HG03469 (cell line): ENCODE measurements at regions not wholly inside any gene's neighbourhood (a gene's known extent, or its start where the extent isn't known, plus 50 kb on each side); places are given as distances from the start of the nearest gene placed in this dataset.
"Not testable (repeated sequence)": the region's sequence is repeated elsewhere in the genome, so short reads cannot be mapped to it uniquely, and the experiment has no call there.

Experiments
- ATAC-seq: cut with Tn5 transposase; IDR thresholded peaks from one replicate; pipeline ENCODE4 v1.9.1; 2021; ENCODE audit warnings: mild to moderate bottlenecking, moderate library complexity, moderate number of reproducible peaks; ENCODE audit not compliant: unreplicated experiment

GRCh38 chr12:127025545-127025944, 1241.4 kb upstream of the TMEM132C start:
- ATAC-seq = no peak

- no peak for ATAC-seq
Observed at GRCh38 chr12:127035011-127035879, 1231.7 kb upstream of the TMEM132C start.

- ATAC-seq = no peak
Observed at GRCh38 chr12:127038152-127038551, 1228.8 kb upstream of the TMEM132C start.

GRCh38 chr12:127038761-127039160, 1228.2 kb upstream of the TMEM132C start:
- ATAC-seq = no peak

- ATAC-seq = peak; percentile 98
Observed at GRCh38 chr12:127041985-127042625, 1224.9 kb upstream of the TMEM132C start.

DNA sequence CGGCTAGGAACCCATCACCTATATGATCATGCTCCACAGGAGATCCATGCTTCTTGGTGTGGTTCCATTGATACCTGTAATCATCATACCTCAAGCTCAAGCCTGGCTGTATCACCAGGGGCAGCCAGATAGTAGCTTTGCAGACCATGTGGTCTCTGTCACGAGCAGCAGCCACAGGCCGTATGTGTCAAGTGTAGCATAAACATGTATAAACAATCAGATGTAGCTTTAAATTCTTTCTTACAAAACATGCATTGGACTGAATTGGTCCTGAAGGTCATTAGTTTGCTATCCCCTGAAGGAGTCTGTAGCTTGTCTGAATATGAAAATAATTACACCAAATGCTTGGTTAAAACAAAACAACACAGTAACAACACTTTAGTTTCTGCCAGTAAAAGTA, 1223.2 kb upstream of the TMEM132C start:
- no peak for ATAC-seq

DNA sequence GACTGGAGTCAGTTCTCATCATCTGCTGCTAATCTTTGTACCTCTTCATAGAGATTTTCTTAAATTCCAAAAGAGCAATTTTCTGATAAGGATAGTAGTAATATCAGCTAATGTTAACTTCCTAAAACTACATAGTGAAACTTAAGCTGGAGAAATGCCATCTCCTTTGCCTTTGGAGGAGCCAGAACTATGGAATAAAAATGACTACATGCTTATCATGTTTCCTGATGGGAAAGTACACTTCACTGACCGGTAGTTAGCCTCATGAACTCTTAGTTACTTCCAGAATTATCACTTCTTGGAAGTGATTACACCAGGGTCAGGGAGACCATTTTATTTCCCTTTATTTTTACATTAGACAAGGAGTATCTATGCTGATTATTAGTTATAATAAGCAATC, 1222.1 kb upstream of the TMEM132C start:
- ATAC-seq = no peak

GRCh38 chr12:127046467-127046866, 1220.5 kb upstream of the TMEM132C start:
- ATAC-seq = no peak

GRCh38 chr12:127048057-127048456, 1218.9 kb upstream of the TMEM132C start:
- no peak for ATAC-seq

GRCh38 chr12:127048525-127048924, 1218.4 kb upstream of the TMEM132C start:
- ATAC-seq = not testable (repeated sequence)

- no peak for ATAC-seq
Observed at GRCh38 chr12:127051139-127051538, 1215.8 kb upstream of the TMEM132C start.

- no peak for ATAC-seq
Observed at GRCh38 chr12:127052511-127053232, 1214.3 kb upstream of the TMEM132C start.

DNA sequence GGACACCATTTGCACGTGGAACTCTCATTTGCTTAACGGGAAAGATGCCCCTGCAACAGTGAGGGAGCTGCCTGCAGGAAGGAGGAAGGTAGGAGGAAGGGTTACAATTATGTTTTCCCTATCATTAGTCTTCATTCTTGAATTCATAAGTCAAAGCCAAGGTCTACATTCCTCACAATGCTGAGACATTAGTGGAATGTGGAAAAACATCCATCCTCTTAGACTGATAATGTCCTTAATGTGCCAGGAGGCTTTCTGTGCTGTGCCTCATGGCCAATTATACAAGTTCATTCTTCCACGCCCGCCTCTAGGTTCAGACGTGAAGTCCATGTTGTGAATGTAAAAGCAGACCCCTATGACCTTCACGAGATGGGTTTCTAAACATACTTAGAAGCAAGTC, 1212.4 kb upstream of the TMEM132C start:
- ATAC-seq = no peak

DNA sequence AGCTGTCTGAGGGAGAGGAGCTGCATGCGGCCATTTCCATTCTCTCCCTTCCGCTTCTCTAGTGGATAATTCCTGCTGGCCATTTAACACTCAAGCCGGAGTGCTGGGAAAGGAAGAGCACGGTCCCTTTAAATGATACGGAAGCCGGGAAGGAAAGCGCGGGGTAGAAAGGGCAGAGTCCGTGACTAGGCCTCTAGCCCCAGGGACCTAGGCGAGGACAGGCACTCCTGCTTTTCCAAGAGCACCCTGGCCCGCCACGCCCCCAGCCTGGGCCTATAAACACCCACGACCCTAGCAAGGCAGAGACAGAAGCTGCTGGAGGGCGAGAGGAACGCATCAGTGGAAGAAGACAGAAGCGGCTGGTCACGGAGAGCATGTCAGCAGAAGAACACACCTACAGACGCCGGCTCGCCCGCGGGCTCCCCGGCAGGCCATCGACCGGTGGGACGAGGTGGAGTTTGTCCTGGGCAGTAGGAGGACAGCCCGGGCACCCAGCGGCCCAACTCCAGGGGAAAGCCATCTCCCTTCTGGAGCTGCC, 1206.6 kb upstream of the TMEM132C start:
- no peak for ATAC-seq

DNA sequence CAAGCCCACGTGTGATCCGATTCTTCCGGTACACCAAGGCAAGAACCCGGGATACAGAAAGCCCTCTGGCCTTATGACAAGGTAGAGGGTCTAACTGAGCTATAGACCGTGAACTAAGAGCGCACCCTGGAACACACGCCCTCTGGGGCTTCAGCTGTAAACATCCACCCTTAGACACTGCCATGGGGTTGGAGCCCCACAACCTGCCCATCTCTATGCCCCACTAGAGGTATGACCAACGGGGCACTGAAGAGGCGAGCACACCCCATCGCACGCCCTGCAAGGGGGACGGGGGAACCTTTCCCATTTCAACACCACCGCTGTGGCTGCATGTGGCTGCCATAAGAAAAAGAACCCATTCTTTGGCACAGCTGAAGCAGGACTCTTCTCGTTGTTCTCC, 1206.0 kb upstream of the TMEM132C start:
- ATAC-seq = no peak

GRCh38 chr12:127063339-127064072, 1203.5 kb upstream of the TMEM132C start:
- no peak for ATAC-seq

- ATAC-seq = no peak
Observed at GRCh38 chr12:127064207-127064606, 1202.8 kb upstream of the TMEM132C start.

DNA sequence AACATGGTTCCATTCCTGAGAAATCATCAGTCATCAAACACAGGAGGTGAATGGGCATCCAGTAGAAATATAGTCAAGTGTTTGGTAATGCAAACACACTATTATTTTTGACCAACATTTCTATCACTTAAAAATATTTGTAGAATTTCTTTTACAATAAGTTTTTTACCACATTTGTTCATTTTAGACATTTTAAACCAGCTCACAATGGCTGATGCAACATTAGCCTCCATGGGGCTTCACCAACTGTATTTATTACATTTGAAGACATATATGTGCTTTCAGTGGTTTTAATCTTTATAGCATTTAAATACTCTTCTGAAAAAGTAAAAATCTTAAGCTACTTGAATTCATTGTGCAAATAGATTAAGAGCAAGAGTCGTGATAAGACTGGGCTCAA, 1201.4 kb upstream of the TMEM132C start:
- no peak for ATAC-seq

DNA sequence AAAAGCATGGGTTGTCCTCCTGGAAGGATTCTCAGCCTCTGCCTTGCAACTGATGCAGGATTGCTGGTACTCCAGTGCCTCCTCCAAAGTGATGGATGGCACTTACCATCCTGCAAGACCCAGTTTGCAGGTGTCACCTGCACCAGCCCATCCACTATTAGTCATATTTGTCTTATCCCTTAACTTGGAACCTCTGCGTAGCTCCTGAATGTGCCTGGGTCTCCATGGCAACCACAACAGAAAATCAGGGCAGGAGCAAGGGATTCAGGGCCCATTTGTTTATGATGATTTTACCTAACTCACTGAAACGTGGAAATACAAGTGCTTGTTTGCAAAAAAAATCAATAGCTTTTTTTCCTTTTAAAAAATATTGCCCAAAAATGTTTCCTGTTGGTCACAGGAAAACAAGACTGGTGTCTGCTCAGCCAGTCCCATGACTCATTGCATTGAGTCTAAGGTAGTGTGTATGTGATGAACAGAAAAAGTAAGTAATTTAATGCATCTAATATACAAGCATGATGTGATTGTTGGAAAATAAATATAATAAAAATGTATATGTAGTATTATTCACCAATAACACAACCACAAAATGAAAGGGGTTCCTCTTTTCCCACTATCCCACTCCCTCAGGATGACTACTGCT, 1196.3 kb upstream of the TMEM132C start:
- ATAC-seq = no peak

GRCh38 chr12:127074161-127074560, 1192.8 kb upstream of the TMEM132C start:
- no peak for ATAC-seq
